NCI-H2227 (cell line): ENCODE measurements at regions not wholly inside any gene's neighbourhood (a gene's known extent, or its start where the extent isn't known, plus 50 kb on each side); places are given as distances from the start of the nearest gene placed in this dataset.
"Not testable (repeated sequence)": the region's sequence is repeated elsewhere in the genome, so short reads cannot be mapped to it uniquely, and the experiment has no call there.

Experiments used
- DNase-seq: peaks from one replicate; lab custom pipeline; 2025; ENCODE audit not compliant: unreplicated experiment; lab: John Stamatoyannopoulos, UW

DNA sequence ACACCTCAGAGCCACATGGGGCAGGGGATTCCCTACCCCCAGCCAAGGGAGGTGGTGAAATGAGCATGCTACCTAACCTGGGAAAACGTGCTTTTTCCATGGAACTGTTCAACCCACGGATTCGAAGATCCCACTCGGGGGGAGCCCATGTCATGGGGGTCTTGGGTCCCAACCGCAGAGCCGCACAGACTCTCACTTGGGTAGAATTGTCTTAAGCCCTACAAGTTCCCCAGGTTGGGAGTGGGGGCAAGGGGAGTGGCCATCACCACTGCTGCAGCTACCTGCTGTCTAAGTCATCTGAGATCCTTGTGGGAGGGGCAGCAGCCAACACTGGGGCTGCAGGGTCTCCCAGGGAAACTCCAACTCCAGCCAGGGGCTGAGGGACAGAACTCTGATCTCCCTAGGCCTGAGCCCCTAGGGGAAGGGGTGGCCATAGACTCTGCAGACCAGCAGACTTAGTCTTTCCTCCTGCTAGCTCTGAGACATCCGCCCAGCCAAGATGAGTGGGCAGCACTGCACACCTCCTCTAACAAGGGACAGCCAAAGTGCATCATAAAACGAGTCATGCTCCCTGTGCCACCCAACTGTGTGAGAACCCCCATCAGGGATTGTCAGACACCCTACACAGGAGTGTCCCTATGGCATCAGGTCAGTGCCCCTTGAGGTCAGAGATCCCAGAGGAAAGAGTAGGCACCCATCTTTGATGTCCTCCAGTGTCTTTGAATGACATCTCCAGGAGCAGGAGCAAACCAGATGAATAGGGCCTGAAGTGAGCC lies 610.4 kb upstream of the SLITRK6 start:
- no peak for DNase-seq

- DNase-seq: no peak
Measured at GRCh38 chr13:86425170-86425815, 626.1 kb upstream of the SLITRK6 start.

DNA sequence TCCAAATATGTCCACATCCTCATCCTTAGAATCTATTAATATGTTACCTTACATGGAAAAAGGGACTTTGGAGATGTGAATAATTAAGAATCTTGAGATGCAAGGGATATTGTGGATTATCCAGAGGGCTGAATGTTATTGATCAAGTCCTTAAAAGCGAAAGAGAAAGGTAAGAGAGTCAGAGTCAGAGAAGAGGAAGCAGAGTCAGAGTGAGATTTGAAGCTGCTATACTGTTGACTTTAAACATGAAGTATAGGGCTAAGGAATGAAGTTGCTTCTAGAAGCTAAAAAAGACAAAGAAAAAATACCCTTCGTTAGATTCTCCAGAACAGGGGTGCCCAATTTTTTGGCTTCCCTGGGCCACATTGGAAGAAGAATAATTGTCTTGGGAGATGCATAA lies 627.2 kb upstream of the SLITRK6 start:
- no peak for DNase-seq

GRCh38 chr13:86429756-86430155 lies 630.5 kb upstream of the SLITRK6 start:
- no peak for DNase-seq

- no peak for DNase-seq
Measured at GRCh38 chr13:86438034-86438433, 638.8 kb upstream of the SLITRK6 start.

DNA sequence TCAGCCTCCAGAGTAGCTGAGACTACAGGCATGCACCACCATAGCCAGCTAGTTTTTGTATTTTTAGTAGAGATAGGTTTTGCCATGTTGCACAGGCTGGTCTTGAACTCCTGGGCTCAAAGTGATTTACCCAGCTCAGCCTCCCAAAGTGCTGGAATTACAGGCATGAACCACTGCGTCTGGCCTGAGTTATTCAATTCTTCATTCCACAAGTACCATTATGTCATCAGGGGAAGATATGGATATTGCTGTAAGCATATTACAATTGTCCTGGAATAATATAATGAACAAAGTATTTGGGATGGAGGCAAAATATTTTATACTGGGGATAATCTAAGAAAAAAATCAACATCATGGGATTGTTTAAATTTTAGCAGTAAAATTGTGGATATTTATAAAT lies 646.0 kb upstream of the SLITRK6 start:
- no peak for DNase-seq

DNA sequence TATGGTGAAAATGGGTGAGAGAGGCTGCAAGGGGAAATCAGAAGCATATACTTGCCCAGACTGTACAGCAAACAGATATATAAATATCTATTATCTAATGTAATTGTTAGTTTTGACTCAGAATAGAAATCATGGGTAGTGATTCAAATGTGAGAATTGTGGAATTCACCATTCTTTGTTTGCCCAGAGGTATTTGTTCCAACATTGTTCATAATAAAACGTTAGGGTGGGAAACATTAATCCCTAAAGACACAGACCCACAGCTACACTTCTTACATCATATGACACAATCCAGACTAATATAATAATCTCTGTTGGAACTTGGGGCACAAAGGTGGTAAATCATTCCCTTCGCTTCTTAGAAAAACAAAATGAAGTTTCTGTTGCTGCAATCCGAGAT lies 646.5 kb upstream of the SLITRK6 start:
- DNase-seq: no peak

DNA sequence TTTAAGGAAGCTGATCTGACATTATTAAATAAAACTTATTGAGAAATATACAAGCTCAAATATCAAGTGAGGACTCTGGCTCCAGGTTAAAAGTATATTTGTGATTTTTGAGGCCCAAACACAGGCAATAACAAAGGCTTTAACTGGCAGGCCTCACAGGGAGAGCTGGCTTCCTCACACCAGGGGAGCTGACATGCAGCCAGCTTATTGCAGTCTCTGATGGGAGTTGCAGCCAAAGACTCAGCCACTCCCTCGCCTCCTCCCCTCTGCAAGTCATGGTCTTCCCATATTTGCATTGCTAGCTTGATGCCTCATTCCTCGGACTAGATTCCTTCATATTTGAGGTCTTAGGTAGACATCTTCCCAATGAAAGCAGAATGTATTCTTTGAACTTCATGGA lies 647.1 kb upstream of the SLITRK6 start:
- DNase-seq: no peak

- no peak for DNase-seq
Measured at GRCh38 chr13:86447479-86447878, 648.3 kb upstream of the SLITRK6 start.

- no peak for DNase-seq
Measured at GRCh38 chr13:86462011-86462410, 662.8 kb upstream of the SLITRK6 start.

DNA sequence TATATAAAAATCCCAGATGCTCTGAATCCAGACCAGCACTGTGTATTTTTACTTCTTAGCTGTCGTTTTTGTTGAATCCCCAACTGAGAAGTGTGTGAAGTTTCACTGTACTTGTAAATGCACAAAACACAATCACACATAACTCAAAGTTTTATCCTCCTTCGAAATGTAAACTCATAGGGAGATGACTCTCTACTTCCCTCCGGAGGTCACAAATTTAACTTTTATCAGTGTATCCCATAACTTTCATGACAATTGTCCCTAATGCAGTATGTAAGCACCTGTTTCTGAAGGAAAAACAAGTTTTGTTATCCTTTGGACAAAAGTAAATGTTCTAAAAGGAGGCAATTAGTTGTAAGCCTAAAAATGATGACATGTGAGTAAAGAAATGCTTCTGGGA lies 665.0 kb upstream of the SLITRK6 start:
- DNase-seq: no peak

- DNase-seq: no peak
Measured at GRCh38 chr13:86474971-86475370, 675.8 kb upstream of the SLITRK6 start.

DNA sequence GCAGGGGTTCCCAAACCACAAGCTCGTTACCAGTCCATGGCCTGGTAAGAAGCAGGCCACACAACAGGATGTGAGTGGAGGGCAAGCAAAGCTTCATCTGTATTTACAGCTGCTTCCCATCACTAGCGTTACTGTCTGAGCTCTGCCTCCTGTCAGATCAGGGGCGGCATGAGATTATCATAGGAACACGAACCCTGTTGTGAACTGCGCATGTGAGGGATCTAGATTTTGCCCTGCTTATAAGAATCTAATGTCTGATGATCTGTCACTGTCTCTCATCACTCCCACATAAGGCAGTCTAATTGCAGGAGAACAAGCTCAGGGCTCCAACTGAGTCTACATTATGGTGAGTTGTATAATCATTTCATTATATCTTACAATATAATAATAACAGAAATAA lies 677.4 kb upstream of the SLITRK6 start:
- DNase-seq: peak; percentile 7

DNA sequence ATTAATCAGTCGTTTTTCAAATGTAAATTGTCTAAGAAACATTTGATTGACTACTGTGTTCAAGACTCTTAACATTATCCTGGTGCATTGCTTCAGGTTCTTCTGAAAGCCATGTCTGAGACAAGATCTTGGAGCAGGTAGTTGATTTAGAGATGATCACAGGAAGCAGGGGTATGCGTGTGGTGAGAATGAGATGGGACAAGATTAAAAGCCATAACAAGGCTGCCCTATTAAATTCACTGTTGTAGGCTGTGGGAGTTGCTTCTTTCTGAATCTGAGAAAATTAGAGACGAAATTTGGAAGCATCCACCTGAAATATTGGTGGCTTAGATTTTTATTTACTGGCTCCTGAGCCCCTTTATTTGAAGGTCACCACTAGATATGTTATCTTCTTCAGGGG lies 687.4 kb upstream of the SLITRK6 start:
- no peak for DNase-seq

DNA sequence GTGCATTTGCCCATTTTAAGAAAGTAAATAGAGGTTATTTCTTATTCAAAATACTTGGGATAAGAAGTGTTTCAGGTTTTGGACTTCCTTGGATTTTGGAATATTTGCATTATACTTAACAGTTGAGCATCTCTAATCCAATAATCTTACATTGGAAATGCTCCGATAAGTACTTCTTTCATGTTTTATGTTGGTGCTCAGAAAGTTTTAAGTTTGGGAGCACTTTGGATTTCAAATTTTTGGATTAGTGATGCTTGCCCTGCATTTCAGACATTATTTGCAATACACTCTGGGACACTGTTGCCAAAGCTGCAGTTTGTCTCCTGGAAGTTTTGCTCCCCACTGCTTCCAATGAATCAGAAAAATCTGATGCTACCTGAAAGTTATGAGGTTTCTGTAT lies 691.9 kb upstream of the SLITRK6 start:
- DNase-seq: no peak

- DNase-seq: not testable (repeated sequence)
Measured at GRCh38 chr13:86501931-86502330, 702.7 kb upstream of the SLITRK6 start.

DNA sequence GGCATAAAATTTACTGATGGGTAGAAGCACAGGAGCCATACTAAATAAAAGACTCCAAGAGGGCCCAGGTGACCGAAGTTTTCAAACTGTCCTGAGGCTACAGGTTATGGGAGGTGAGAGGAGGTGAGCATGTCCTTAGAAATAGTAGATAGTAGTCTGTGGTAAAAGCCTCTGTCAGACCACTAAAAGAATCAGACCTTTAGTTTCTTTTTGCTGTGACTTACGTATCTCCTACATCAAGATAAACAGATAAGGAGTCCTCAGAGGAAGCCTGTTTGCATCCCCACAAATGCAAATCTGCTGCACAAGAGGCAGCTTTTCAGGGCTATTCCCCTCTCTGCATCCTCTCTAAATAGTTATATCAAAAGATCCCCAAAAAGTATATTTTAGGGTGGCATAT lies 711.6 kb upstream of the SLITRK6 start:
- no peak for DNase-seq

DNA sequence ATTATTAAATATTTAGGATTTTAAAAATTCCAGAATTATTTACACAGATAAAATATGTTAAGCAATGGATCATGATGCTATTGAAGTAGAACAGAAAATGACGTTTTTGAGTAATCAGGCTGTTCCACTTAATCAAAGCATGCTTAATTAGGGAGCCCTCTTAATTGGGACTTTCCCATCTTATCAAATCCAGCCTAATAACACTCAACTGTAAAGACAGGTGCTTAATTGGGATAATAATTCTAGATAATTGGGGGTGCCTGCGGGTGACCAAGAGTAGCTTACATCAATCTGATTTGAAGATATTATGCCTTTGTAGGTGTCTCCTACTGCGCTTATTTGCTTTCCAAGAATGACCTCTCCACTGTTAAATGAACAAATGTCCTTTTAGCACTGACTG lies 742.2 kb upstream of the SLITRK6 start:
- DNase-seq: no peak

DNA sequence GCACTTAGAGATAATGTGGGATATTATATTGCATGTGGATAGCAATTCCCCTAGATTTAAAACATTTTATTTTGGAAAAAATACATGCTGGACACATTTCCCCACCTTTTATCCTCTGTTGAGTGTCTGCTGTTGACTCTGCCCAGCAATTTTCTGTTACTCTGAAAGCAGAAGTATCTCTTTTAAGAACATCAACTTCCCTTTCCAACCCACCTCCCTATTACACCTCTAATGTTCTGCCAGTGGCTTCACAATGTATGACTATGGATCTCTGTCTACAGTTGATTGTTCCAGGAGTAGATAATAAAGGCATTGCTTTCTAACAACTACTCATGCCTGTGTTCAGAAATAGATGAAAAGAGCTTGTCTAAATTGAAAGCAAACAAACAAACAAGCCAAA lies 754.8 kb upstream of the SLITRK6 start:
- peak; percentile 64 for DNase-seq

GRCh38 chr13:86559901-86560300 lies 760.7 kb upstream of the SLITRK6 start:
- peak; percentile 22 for DNase-seq

GRCh38 chr13:86562866-86563265 lies 763.6 kb upstream of the SLITRK6 start:
- DNase-seq: no peak

DNA sequence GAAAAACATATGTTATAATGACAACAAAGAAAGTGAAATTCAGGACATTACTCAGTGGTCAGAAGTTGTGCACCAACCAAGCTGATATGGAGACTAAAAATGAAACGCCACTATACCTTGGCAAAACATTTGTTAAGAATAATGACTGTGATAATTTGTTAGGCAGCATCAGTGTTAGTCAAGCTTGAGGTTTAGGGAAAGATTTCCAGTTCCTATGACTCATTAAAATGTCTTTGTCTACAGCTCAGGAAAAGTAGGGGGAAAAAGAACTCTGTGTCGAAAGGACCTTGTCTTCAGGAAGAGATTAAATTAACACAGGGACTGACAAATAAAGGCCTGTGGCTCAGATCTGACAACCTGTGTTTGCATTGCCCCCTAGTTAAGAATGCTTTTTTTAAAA lies 764.1 kb upstream of the SLITRK6 start:
- no peak for DNase-seq

DNA sequence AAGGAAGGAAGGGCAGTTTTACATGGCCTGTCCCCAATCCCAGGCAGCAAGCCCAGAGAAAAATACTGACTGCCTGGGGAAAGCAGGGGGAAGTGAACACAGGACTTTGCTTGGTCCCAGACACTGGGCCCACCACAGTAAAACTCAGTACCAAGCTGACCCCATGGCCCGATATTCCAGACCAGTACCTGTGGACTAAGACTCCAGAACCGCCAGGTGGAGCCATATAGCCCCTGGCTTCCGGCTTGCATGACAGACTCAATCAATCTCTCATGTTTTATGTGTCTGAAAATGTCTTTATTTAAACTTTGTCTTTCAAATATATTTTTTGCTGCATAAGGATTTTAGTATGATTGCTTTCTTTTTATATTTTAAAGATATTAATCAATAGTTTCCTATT lies 767.9 kb upstream of the SLITRK6 start:
- DNase-seq: no peak
